MM.1S (cell line): ENCODE measurements at regions not wholly inside any gene's neighbourhood (a gene's known extent, or its start where the extent isn't known, plus 50 kb on each side); places are given as distances from the start of the nearest gene placed in this dataset.

ENCODE experiments used
- DNase-seq: peaks from one replicate; pipeline ENCODE4 v3.0.0-alpha.2; 2015
- H2AFZ ChIP-seq: fragments of 300-600 bp; sonication (generic); 2 replicates; pipeline ENCODE4 v1.6.0; 2016; ENCODE audit warnings: antibody characterized with exemption, low read length
- H3F3A ChIP-seq: fragments of 300-600 bp; sonication (generic); 2 replicates; pipeline ENCODE4 v1.6.1; 2016; ENCODE audit warnings: mild to moderate bottlenecking, antibody characterized with exemption, low read length, moderate library complexity, mixed read lengths; ENCODE audit not compliant: insufficient read depth
- H3K27ac ChIP-seq: fragments of 300-600 bp; sonication (generic); 2 replicates; pipeline ENCODE4 v1.5.1; 2016; ENCODE audit warnings: mild to moderate bottlenecking, low read length
- H3K27me3 ChIP-seq: fragments of 300-600 bp; sonication (generic); replicated peaks from 2 replicates; pipeline ENCODE4 v1.6.0; 2016; ENCODE audit warnings: low read length; ENCODE audit not compliant: insufficient read depth
- H3K36me3 ChIP-seq: fragments of 300-600 bp; sonication (generic); replicated peaks from 2 replicates; pipeline ENCODE4 v1.6.1; 2016; ENCODE audit warnings: mild to moderate bottlenecking, low read length, mixed read lengths; ENCODE audit not compliant: insufficient read depth
- H3K4me1 ChIP-seq: fragments of 300-600 bp; sonication (generic); 2 replicates; pipeline ENCODE4 v1.6.1; 2016; ENCODE audit warnings: low read length, mixed read lengths
- H3K4me2 ChIP-seq: fragments of 300-600 bp; sonication (generic); 2 replicates; pipeline ENCODE4 v1.6.0; 2016; ENCODE audit warnings: low read depth, low read length
- H3K4me3 ChIP-seq: fragments of 300-600 bp; sonication (generic); 2 replicates; pipeline ENCODE4 v1.5.1; 2016; ENCODE audit warnings: low read length, mixed read lengths
- H3K79me2 ChIP-seq: fragments of 300-600 bp; sonication (generic); 2 replicates; pipeline ENCODE4 v1.6.1; 2016; ENCODE audit warnings: mixed run types, low read length, mixed read lengths
- H3K9ac ChIP-seq: fragments of 300-600 bp; sonication (generic); 2 replicates; pipeline ENCODE4 v1.6.1; 2016; ENCODE audit warnings: low read length, mixed read lengths
- H3K9me2 ChIP-seq: fragments of 300-600 bp; sonication (generic); replicated peaks from 2 replicates; pipeline ENCODE4 v1.6.1; 2016; ENCODE audit warnings: mild to moderate bottlenecking, low read length, mixed read lengths; ENCODE audit not compliant: insufficient read depth
- H3K9me3 ChIP-seq: fragments of 300-600 bp; sonication (generic); replicated peaks from 2 replicates; pipeline ENCODE4 v1.6.1; 2016; ENCODE audit warnings: mild to moderate bottlenecking, low read length, mixed read lengths; ENCODE audit not compliant: insufficient read depth
- H4K20me1 ChIP-seq: fragments of 300-600 bp; sonication (generic); 2 replicates; pipeline ENCODE4 v1.6.1; 2016; ENCODE audit warnings: mild to moderate bottlenecking, low read length, moderate library complexity, mixed read lengths; ENCODE audit not compliant: insufficient read depth
- CTCF ChIP-seq: fragments of 300-600 bp; sonication (generic); IDR thresholded peaks from 2 replicates; pipeline ENCODE4 v1.5.1; 2016; ENCODE audit warnings: antibody characterized with exemption, low read length, mixed read lengths
- EZH2 ChIP-seq: fragments of 300-600 bp; sonication (generic); optimal IDR thresholded peaks from 2 replicates; pipeline ENCODE3; 2017; ENCODE audit warnings: low read depth, mild to moderate bottlenecking, antibody characterized with exemption, low read length, mixed read lengths
- EZH2phosphoT487 ChIP-seq: fragments of 300-600 bp; sonication (generic); IDR thresholded peaks from 2 replicates; pipeline ENCODE4 v1.6.1; 2018; ENCODE audit warnings: antibody characterized with exemption, low read length

- Histone ChIP-seq H3K9ac (no peak overlapping the region), H4K20me1 (no peaks in the 10 kb centered on the region), H3K36me3 (no peaks in the 10 kb centered on the region), H3K27me3 (no peaks in the 10 kb centered on the region), H3K79me2 (no peaks in the 10 kb centered on the region), H3K9me3 (no peaks in the 10 kb centered on the region), H3K4me1 (no peaks in the 10 kb centered on the region), H3K4me3 (no peak overlapping the region), H3F3A (no peaks in the 10 kb centered on the region), H3K27ac (no peak overlapping the region), H2AFZ (no peak overlapping the region), H3K9me2 (no peaks in the 10 kb centered on the region), H3K4me2 (no peak overlapping the region)
- TF ChIP-seq EZH2phosphoT487 (no peak), EZH2 (no peak), CTCF (no peak)
- DNase-seq, result no peak
Observed at GRCh38 chr6:78153976-78154375, 501.1 kb downstream of the MEI4 start.

DNA sequence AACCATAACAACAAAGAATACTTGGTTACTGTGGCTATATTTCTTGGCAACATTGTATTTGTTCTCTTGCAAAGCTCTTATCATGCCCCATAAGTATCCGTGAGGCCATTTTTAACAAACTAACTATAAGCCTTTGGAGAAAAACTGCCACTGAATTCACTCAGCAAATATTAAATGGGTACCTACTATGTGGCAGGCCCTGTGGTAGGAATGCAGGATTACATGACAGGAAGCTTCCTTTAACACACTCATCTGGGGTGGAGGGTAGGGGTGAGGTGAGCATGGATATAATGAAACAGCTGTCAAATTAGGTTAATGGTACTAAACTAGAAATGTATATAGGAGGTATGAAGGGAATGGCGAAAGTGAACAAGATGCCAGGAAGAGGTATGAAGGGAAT is 504.8 kb downstream of the MEI4 start:
- Histone ChIP-seq H2AFZ (no peak overlapping the region), H3K9me3 (no peaks in the 10 kb centered on the region), H3K9me2 (no peaks in the 10 kb centered on the region), H3K27ac (no peak overlapping the region), H3K79me2 (no peaks in the 10 kb centered on the region), H3F3A (no peaks in the 10 kb centered on the region), H3K27me3 (no peaks in the 10 kb centered on the region), H3K4me3 (no peak overlapping the region), H3K36me3 (no peaks in the 10 kb centered on the region), H4K20me1 (no peaks in the 10 kb centered on the region), H3K4me1 (no peaks in the 10 kb centered on the region), H3K9ac (no peak overlapping the region), H3K4me2 (no peak overlapping the region)
- no peak for TF ChIP-seq EZH2
- DNase-seq, result no peak

- H3K4me3 ChIP-seq, result no peak overlapping the region
- H3K4me1 ChIP-seq, result peaks cover 7% of the 10 kb centered on the region; the same call in 1 of the 2 replicates
- H3K9ac ChIP-seq, result no peak overlapping the region
- no peaks in the 10 kb centered on the region for H3K36me3 ChIP-seq
- H3K27ac ChIP-seq, result no peak overlapping the region
- no peaks in the 10 kb centered on the region for H3K9me2 ChIP-seq
- H2AFZ ChIP-seq, result no peak overlapping the region
- H3K4me2 ChIP-seq, result no peak overlapping the region
- H3K27me3 ChIP-seq, result no peaks in the 10 kb centered on the region
- no peak for DNase-seq
- H4K20me1 ChIP-seq, result no peaks in the 10 kb centered on the region
- TF ChIP-seq CTCF, result no peak
- no peak for TF ChIP-seq EZH2phosphoT487
- no peaks in the 10 kb centered on the region for H3F3A ChIP-seq
- H3K9me3 ChIP-seq, result no peaks in the 10 kb centered on the region
- no peaks in the 10 kb centered on the region for H3K79me2 ChIP-seq
Observed at GRCh38 chr6:78188891-78189290, 536.1 kb downstream of the MEI4 start.

GRCh38 chr6:78192057-78192456 is 539.2 kb downstream of the MEI4 start:
- Histone ChIP-seq H3K4me1 (peaks cover 7% of the 10 kb centered on the region; the same call in 1 of the 2 replicates), H3K9me3 (no peaks in the 10 kb centered on the region), H3K27me3 (no peaks in the 10 kb centered on the region), H3K4me2 (peak overlapping the region; percentile 18; the same call in 1 of the 2 replicates), H3K27ac (no peak overlapping the region), H3F3A (no peaks in the 10 kb centered on the region), H2AFZ (no peak overlapping the region), H3K36me3 (no peaks in the 10 kb centered on the region), H3K9me2 (no peaks in the 10 kb centered on the region), H3K4me3 (no peak overlapping the region), H4K20me1 (no peaks in the 10 kb centered on the region), H3K9ac (no peak overlapping the region), H3K79me2 (no peaks in the 10 kb centered on the region)
- peak; percentile 7 for DNase-seq
- TF ChIP-seq CTCF, result no peak
- no peak for TF ChIP-seq EZH2
- no peak for TF ChIP-seq EZH2phosphoT487
